ENCODE measurements at regions not wholly inside any gene's neighbourhood (a gene's known extent, or its start where the extent isn't known, plus 50 kb on each side); places are given as distances from the start of the nearest gene placed in this dataset.

DNA sequence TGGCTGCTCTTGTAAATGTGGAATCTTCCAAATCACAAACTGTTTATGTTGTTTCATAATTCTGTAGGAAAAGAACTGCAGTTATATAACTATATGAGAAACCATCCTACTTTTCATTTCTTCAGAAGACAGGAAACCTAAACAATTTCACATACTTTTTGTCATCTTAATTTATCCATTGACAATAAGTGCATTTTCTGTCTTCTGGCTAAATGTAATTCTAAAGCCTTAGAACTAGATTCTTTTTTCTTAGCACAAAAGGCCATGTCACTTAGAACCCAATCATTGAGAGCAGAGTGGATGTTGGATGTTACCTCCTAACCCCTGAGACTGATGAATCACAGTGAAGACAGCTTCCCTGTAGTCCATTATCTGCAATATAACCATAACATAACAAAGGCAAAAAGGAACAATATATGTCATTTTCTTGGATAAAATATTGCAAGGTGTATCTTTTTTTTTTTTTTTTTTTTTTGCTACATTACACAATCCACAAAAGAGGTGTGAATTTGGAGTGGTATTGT, 410.2 kb upstream of the PRMT6 start:
- TF ChIP-seq, protein P1, sequence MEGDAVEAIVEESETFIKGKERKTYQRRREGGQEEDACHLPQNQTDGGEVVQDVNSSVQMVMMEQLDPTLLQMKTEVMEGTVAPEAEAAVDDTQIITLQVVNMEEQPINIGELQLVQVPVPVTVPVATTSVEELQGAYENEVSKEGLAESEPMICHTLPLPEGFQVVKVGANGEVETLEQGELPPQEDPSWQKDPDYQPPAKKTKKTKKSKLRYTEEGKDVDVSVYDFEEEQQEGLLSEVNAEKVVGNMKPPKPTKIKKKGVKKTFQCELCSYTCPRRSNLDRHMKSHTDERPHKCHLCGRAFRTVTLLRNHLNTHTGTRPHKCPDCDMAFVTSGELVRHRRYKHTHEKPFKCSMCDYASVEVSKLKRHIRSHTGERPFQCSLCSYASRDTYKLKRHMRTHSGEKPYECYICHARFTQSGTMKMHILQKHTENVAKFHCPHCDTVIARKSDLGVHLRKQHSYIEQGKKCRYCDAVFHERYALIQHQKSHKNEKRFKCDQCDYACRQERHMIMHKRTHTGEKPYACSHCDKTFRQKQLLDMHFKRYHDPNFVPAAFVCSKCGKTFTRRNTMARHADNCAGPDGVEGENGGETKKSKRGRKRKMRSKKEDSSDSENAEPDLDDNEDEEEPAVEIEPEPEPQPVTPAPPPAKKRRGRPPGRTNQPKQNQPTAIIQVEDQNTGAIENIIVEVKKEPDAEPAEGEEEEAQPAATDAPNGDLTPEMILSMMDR (conservative IDR thresholded peaks at IDR 0.05; ENCODE audit: low read length), result no peak
- TF ChIP-seq EZH2phosphoT487 (IDR thresholded peaks at IDR 0.05; ENCODE audit: borderline replicate concordance, low read depth, low read length), result no peak

All from OCI-LY7 (cell line).